ENCODE measurements at regions not wholly inside any gene's neighbourhood (a gene's known extent, or its start where the extent isn't known, plus 50 kb on each side); places are given as distances from the start of the nearest gene placed in this dataset.

DNA sequence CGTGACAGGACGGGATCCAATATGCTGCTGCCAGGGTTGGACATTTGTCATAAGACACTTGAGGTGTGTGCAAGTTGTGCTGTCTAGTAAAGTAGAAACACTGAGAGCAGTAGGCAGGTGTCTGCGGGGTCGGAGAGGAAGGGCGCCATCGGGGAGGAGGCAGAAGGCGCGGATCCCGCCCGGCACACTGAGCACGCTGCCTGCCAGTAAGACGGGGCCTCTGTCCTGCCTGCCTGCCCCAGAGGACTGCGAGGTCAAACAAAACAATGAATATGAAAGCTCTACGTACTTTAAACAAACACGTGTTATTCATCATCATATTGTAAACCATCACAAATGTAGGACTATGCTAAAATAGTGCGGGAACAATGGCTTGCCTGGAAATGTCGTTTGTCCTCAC lies 349.3 kb upstream of the SALL3 start:
- TF ChIP-seq FOXK2 (IDR thresholded peaks at IDR 0.05) (no peak), BHLHE40 (IDR thresholded peaks at IDR 0.05; ENCODE audit: borderline replicate concordance) (no peak), L3MBTL2 (conservative IDR thresholded peaks at IDR 0.05) (no peak), ELF4 (IDR thresholded peaks at IDR 0.05) (no peak), NFRKB (IDR thresholded peaks at IDR 0.05) (no peak), SP1 (IDR thresholded peaks at IDR 0.05) (no peak), HDGF (IDR thresholded peaks at IDR 0.05; ENCODE audit: borderline replicate concordance) (no peak)
- TF ChIP-seq, protein P1, sequence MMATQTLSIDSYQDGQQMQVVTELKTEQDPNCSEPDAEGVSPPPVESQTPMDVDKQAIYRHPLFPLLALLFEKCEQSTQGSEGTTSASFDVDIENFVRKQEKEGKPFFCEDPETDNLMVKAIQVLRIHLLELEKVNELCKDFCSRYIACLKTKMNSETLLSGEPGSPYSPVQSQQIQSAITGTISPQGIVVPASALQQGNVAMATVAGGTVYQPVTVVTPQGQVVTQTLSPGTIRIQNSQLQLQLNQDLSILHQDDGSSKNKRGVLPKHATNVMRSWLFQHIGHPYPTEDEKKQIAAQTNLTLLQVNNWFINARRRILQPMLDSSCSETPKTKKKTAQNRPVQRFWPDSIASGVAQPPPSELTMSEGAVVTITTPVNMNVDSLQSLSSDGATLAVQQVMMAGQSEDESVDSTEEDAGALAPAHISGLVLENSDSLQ (IDR thresholded peaks at IDR 0.05), result no peak
